BLaER1 (cell line): ENCODE measurements at regions not wholly inside any gene's neighbourhood (a gene's known extent, or its start where the extent isn't known, plus 50 kb on each side); places are given as distances from the start of the nearest gene placed in this dataset.
"Not testable (repeated sequence)": the region's sequence is repeated elsewhere in the genome, so short reads cannot be mapped to it uniquely, and the experiment has no call there.

Experiments
- H3K27ac ChIP-seq: shearing (Covaris generic); formaldehyde crosslinking; 2 replicates; pipeline ENCODE4 v1.8.1; 2022
- H3K27me3 ChIP-seq: shearing (Covaris generic); formaldehyde crosslinking; 2 replicates; pipeline ENCODE4 v1.8.1; 2022
- H3K36me3 ChIP-seq: shearing (Covaris generic); formaldehyde crosslinking; 2 replicates; pipeline ENCODE4 v1.8.1; 2022
- H3K4me1 ChIP-seq: shearing (Covaris generic); formaldehyde crosslinking; 2 replicates; pipeline ENCODE4 v1.8.1; 2022
- H3K4me2 ChIP-seq: shearing (Covaris generic); formaldehyde crosslinking; 2 replicates; pipeline ENCODE4 v1.8.1; 2022
- H3K4me3 ChIP-seq: shearing (Covaris generic); formaldehyde crosslinking; 2 replicates; pipeline ENCODE4 v1.8.1; 2022
- H3K9ac ChIP-seq: shearing (Covaris generic); formaldehyde crosslinking; 2 replicates; pipeline ENCODE4 v1.8.1; 2022
- H3K9me3 ChIP-seq: shearing (Covaris generic); formaldehyde crosslinking; 2 replicates; pipeline ENCODE4 v1.8.1; 2022
- H4K20me1 ChIP-seq: shearing (Covaris generic); formaldehyde crosslinking; 2 replicates; pipeline ENCODE4 v1.8.1; 2022
- Cebpa-rat ChIP-seq: shearing (Covaris generic); IDR thresholded peaks from 2 replicates; pipeline ENCODE4 v1.8.1; 2022

DNA sequence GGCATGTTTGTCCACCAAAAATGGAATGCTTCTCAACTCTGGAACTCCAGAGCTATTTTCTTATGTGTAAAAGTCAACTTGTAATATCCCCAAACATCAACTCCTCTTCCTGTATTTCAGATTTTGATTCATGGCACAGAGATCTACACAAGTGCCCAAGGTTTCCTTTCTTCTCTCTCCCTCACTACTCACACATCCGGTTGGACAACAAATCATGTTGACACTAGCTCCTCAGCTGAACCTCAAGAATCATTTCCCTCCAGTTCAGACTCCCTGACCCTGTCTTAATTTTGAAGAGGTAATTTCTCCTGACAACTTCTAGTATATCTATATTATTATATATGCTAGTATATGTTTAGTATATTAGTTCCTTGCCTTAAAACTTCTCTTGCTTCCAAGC lies 485.4 kb upstream of the CCDC196 start:
- H3K27ac ChIP-seq = no peak overlapping the region
- no peaks in the 10 kb centered on the region for H3K27me3 ChIP-seq
- H3K4me1 ChIP-seq = no peaks in the 10 kb centered on the region
- H3K4me3 ChIP-seq = no peak overlapping the region
- TF ChIP-seq Cebpa-rat = no peak
- H3K9ac ChIP-seq = no peak overlapping the region
- no peaks in the 10 kb centered on the region for H4K20me1 ChIP-seq
- H3K9me3 ChIP-seq = peaks cover 38% of the 10 kb centered on the region
- H3K4me2 ChIP-seq = no peak overlapping the region
- H3K36me3 ChIP-seq = no peaks in the 10 kb centered on the region

DNA sequence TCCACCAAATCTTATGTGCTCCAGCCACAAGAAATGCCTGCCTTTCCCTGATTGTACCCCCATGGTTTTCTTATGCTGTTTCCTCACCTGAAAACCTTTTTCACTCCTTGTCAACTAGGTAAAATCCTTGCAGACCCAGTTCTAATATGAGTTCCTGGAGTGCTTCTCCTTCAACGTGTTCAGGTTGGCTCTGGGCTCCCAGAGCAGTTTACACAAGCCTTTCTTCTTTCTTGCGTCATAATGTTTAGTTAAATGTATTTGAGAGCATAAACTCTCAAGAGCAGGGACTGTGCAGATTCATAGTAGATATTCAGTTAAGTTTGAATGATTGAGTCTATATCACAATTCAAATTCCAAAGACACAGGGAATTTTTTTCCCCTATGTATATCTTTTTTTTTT lies 484.8 kb upstream of the CCDC196 start:
- no peaks in the 10 kb centered on the region for H3K4me1 ChIP-seq
- H3K4me3 ChIP-seq = no peak overlapping the region
- no peak overlapping the region for H3K4me2 ChIP-seq
- no peak for TF ChIP-seq Cebpa-rat
- no peaks in the 10 kb centered on the region for H4K20me1 ChIP-seq
- peaks cover 38% of the 10 kb centered on the region for H3K9me3 ChIP-seq
- no peak overlapping the region for H3K27ac ChIP-seq
- H3K36me3 ChIP-seq = no peaks in the 10 kb centered on the region
- no peak overlapping the region for H3K9ac ChIP-seq
- no peaks in the 10 kb centered on the region for H3K27me3 ChIP-seq

DNA sequence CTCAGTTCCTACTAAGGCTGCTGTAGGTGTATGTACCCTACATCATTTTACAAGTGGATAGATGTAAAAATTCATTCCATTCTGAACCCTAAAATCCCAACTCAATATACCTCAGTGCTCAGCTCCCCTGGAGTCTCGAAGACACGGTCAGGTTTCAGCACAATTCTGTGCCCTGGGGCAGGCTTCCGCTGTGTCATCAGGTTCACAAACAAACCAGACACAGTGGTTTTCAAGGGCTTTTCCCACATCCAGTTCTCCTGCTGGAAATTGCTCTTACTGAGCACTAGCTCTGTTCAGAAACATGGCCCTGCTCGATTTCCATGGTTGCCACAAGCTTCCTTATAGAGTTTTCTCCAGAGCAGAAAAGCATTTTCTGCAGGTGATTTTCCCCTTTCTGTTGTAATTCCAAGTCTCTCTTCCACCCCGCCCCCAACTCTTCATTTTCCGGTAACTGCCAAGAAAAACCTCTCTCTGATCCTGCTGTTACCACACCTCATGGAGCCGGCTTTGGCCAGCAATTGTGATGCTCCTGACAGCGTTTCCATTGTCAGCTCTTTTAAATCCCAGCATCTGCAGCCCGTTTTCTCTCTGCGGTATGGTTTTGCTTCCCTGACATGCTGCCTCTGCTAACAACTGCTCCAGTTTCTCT lies 483.0 kb upstream of the CCDC196 start:
- H3K4me3 ChIP-seq = no peak overlapping the region
- no peak overlapping the region for H3K4me2 ChIP-seq
- H3K9ac ChIP-seq = no peak overlapping the region
- H4K20me1 ChIP-seq = no peaks in the 10 kb centered on the region
- TF ChIP-seq Cebpa-rat = no peak
- no peak overlapping the region for H3K27ac ChIP-seq
- no peaks in the 10 kb centered on the region for H3K36me3 ChIP-seq
- H3K27me3 ChIP-seq = no peaks in the 10 kb centered on the region
- H3K9me3 ChIP-seq = peaks cover 38% of the 10 kb centered on the region
- H3K4me1 ChIP-seq = no peaks in the 10 kb centered on the region

DNA sequence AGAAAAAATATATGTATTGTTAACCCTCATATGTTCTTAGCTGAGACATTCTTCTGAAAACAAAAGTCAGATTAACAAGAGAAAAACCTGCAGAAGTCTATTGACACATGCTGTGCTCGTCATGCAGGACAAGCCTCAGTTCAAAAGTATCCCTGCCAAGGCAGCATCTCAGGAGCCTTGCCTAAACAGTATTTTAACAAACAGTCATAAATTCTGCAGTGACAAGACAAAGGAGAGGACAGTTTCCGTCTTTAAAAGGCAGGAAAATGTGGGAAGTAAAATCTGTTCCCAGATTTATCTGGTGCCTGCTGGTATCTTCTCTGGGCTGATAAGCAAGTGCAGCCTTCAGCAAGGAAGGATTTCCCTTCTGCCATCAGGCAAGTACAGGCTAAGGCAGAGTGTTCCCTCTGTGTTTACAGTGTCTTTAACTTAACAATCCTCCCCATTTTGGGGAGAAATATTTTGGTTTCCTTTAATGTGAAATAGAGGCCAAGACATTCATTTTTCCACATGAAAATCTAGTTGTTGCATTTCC lies 480.2 kb upstream of the CCDC196 start:
- Histone ChIP-seq H3K27me3 (no peaks in the 10 kb centered on the region), H3K4me1 (no peaks in the 10 kb centered on the region), H3K9ac (no peak overlapping the region), H4K20me1 (no peaks in the 10 kb centered on the region), H3K4me2 (no peak overlapping the region), H3K27ac (no peak overlapping the region), H3K4me3 (no peak overlapping the region), H3K9me3 (peaks cover 12% of the 10 kb centered on the region; the same call in 1 of the 2 replicates), H3K36me3 (no peaks in the 10 kb centered on the region)
- no peak for TF ChIP-seq Cebpa-rat

GRCh38 chr14:66008631-66009030 lies 477.5 kb upstream of the CCDC196 start:
- H3K4me1 ChIP-seq = no peaks in the 10 kb centered on the region
- H3K27ac ChIP-seq = no peak overlapping the region
- H3K4me3 ChIP-seq = no peak overlapping the region
- no peaks in the 10 kb centered on the region for H4K20me1 ChIP-seq
- no peak overlapping the region for H3K4me2 ChIP-seq
- TF ChIP-seq Cebpa-rat = no peak
- no peaks in the 10 kb centered on the region for H3K27me3 ChIP-seq
- no peaks in the 10 kb centered on the region for H3K36me3 ChIP-seq
- no peaks in the 10 kb centered on the region; the same call in 1 of the 2 replicates for H3K9me3 ChIP-seq
- H3K9ac ChIP-seq = no peak overlapping the region

DNA sequence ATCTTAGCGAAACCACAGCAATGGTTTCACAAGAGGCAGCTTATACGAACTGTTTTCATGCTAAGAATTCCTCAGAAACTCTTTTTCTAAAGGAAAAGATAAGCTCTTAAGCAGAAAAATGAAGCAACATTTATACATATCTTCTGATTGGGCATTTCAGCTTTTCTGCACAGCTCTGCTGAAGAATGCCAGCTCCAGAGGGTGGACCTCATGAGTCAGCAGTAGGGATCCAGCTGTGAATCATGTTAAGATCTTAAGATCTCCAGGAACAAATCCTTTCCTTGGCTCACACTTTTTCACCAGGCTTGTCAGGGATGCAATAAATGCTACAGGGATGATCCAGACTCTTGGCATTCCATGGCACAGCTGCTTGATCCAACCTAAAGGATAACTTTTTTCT lies 477.1 kb upstream of the CCDC196 start:
- Histone ChIP-seq H3K9me3 (no peaks in the 10 kb centered on the region; the same call in 1 of the 2 replicates), H3K4me1 (no peaks in the 10 kb centered on the region), H3K4me3 (no peak overlapping the region), H3K36me3 (no peaks in the 10 kb centered on the region), H3K27ac (no peak overlapping the region), H4K20me1 (no peaks in the 10 kb centered on the region), H3K27me3 (no peaks in the 10 kb centered on the region), H3K4me2 (no peak overlapping the region), H3K9ac (no peak overlapping the region)
- no peak for TF ChIP-seq Cebpa-rat

DNA sequence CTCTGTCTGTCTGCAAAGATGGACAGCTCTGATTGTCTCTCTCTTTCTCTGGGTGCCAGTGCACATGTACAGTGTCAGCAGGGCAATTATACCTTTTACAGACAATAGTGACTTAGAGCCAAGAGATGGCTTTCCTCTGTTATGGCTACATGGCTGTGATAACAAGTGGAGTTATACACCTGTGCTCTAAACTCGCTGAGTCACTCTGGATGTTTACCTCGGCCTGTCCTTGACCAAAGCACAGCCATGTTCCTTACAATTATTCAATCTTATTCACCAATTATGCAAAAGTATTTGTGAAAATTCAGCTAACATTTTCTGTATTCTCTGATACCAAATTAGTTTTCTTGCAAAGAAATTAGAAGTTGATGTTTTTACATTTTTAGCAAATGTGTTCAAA lies 475.5 kb upstream of the CCDC196 start:
- no peaks in the 10 kb centered on the region for H3K4me1 ChIP-seq
- no peaks in the 10 kb centered on the region for H3K36me3 ChIP-seq
- H3K9ac ChIP-seq = no peak overlapping the region
- H3K9me3 ChIP-seq = no peaks in the 10 kb centered on the region; the same call in 1 of the 2 replicates
- TF ChIP-seq Cebpa-rat = no peak
- H4K20me1 ChIP-seq = no peaks in the 10 kb centered on the region
- H3K27me3 ChIP-seq = no peaks in the 10 kb centered on the region
- H3K27ac ChIP-seq = no peak overlapping the region
- no peak overlapping the region for H3K4me2 ChIP-seq
- no peak overlapping the region for H3K4me3 ChIP-seq

- Histone ChIP-seq H3K9ac (no peak overlapping the region), H3K9me3 (no peaks in the 10 kb centered on the region; the same call in 1 of the 2 replicates), H3K4me1 (no peaks in the 10 kb centered on the region), H3K27ac (no peak overlapping the region), H3K36me3 (no peaks in the 10 kb centered on the region), H3K4me2 (no peak overlapping the region), H3K4me3 (no peak overlapping the region), H3K27me3 (no peaks in the 10 kb centered on the region), H4K20me1 (no peaks in the 10 kb centered on the region)
- no peak for TF ChIP-seq Cebpa-rat
Observed at GRCh38 chr14:66011855-66012254, 474.3 kb upstream of the CCDC196 start.

GRCh38 chr14:66013607-66014006 lies 472.6 kb upstream of the CCDC196 start:
- not testable (repeated sequence) for H3K27me3 ChIP-seq, H4K20me1 ChIP-seq, H3K9ac ChIP-seq, H3K27ac ChIP-seq, H3K36me3 ChIP-seq, H3K4me2 ChIP-seq, H3K4me1 ChIP-seq, H3K4me3 ChIP-seq, H3K9me3 ChIP-seq

- Histone ChIP-seq H3K9me3 (no peaks in the 10 kb centered on the region; the same call in 1 of the 2 replicates), H3K36me3 (no peaks in the 10 kb centered on the region), H3K4me1 (no peaks in the 10 kb centered on the region), H3K9ac (no peak overlapping the region), H3K27ac (no peak overlapping the region), H4K20me1 (no peaks in the 10 kb centered on the region), H3K4me2 (no peak overlapping the region), H3K4me3 (no peak overlapping the region), H3K27me3 (no peaks in the 10 kb centered on the region)
- TF ChIP-seq Cebpa-rat = no peak
Observed at GRCh38 chr14:66015071-66015780, 470.9 kb upstream of the CCDC196 start.
